Loucy (cell line): ENCODE measurements at regions not wholly inside any gene's neighbourhood (a gene's known extent, or its start where the extent isn't known, plus 50 kb on each side); places are given as distances from the start of the nearest gene placed in this dataset.

Source experiments
- CTCF ChIP-seq: fragments of 200-600 bp; sonication (generic); conservative IDR thresholded peaks from 2 replicates; pipeline ENCODE4 v1.5.1; 2014; ENCODE audit warnings: mild to moderate bottlenecking, antibody characterized with exemption, low read length
- EZH2phosphoT487 ChIP-seq: fragments of 200-600 bp; IDR thresholded peaks from 2 replicates; pipeline ENCODE4 v1.6.1; 2018; ENCODE audit warnings: antibody characterized with exemption, mild to moderate bottlenecking, moderate library complexity, borderline replicate concordance

- no peak for TF ChIP-seq CTCF
- no peak for TF ChIP-seq EZH2phosphoT487
These were observed 359.2 kb downstream of the GALR1 start for GRCh38 chr18:77608807-77609206.
